Chondrocyte (in vitro differentiated cells): ENCODE measurements at regions not wholly inside any gene's neighbourhood (a gene's known extent, or its start where the extent isn't known, plus 50 kb on each side); places are given as distances from the start of the nearest gene placed in this dataset.

Experiments used
- DNase-seq: peaks from one replicate; pipeline ENCODE4 v3.0.0; 2021; ENCODE audit warnings: mixed read lengths, low spot score
- H3K27ac Mint-ChIP-seq: one replicate; pipeline ENCODE4 v1.8.0; 2021; ENCODE audit warnings: mild to moderate bottlenecking, moderate library complexity, mixed read lengths; ENCODE audit not compliant: unreplicated experiment
- H3K27me3 Mint-ChIP-seq: 2 replicates; pipeline ENCODE4 v1.8.0; 2021; ENCODE audit warnings: low read depth, mixed read lengths
- H3K36me3 Mint-ChIP-seq: 2 replicates; pipeline ENCODE4 v1.8.0; 2021; ENCODE audit warnings: low read depth, mixed read lengths
- H3K4me1 Mint-ChIP-seq: 2 replicates; pipeline ENCODE4 v1.8.0; 2021; ENCODE audit warnings: low read depth, mild to moderate bottlenecking, mixed read lengths
- H3K4me3 Mint-ChIP-seq: one replicate; pipeline ENCODE4 v1.8.0; 2021; ENCODE audit warnings: mild to moderate bottlenecking, moderate library complexity, mixed read lengths; ENCODE audit not compliant: unreplicated experiment
- H3K9me3 Mint-ChIP-seq: 2 replicates; pipeline ENCODE4 v1.8.0; 2021; ENCODE audit warnings: low read depth, mixed read lengths
- CTCF ChIP-seq: fragments of 200-600 bp; sonication (generic); IDR thresholded peaks from 2 replicates; pipeline ENCODE4 v1.5.0; 2021; ENCODE audit warnings: antibody characterized with exemption, mild to moderate bottlenecking, moderate library complexity

- H3K4me1 Mint-ChIP-seq: peaks cover 12% of the 10 kb centered on the region
- H3K27me3 Mint-ChIP-seq: no peaks in the 10 kb centered on the region
- peaks cover 4% of the 10 kb centered on the region for H3K9me3 Mint-ChIP-seq
- no peak for TF ChIP-seq CTCF
- no peak overlapping the region for H3K4me3 Mint-ChIP-seq
- no peaks in the 10 kb centered on the region for H3K36me3 Mint-ChIP-seq
- H3K27ac Mint-ChIP-seq: no peak overlapping the region
- DNase-seq: no peak
Measured at GRCh38 chr14:86013641-86014040, 483.7 kb downstream of the FLRT2 start.

GRCh38 chr14:86012461-86012860, 482.5 kb downstream of the FLRT2 start:
- Mint-ChIP-seq H3K27me3 (no peaks in the 10 kb centered on the region), H3K27ac (no peak overlapping the region), H3K4me3 (no peak overlapping the region), H3K4me1 (peaks cover 12% of the 10 kb centered on the region), H3K9me3 (no peaks in the 10 kb centered on the region), H3K36me3 (no peaks in the 10 kb centered on the region)
- no peak for TF ChIP-seq CTCF
- no peak for DNase-seq

GRCh38 chr14:86003998-86004397, 474.1 kb downstream of the FLRT2 start:
- no peaks in the 10 kb centered on the region for H3K36me3 Mint-ChIP-seq
- no peaks in the 10 kb centered on the region for H3K4me1 Mint-ChIP-seq
- H3K27ac Mint-ChIP-seq: no peak overlapping the region
- no peak for TF ChIP-seq CTCF
- no peaks in the 10 kb centered on the region for H3K9me3 Mint-ChIP-seq
- H3K4me3 Mint-ChIP-seq: no peak overlapping the region
- peaks cover 3% of the 10 kb centered on the region for H3K27me3 Mint-ChIP-seq
- DNase-seq: no peak

GRCh38 chr14:85996551-85996950, 466.6 kb downstream of the FLRT2 start:
- H3K27me3 Mint-ChIP-seq: no peaks in the 10 kb centered on the region
- H3K27ac Mint-ChIP-seq: no peak overlapping the region
- no peak for DNase-seq
- H3K36me3 Mint-ChIP-seq: no peaks in the 10 kb centered on the region
- H3K9me3 Mint-ChIP-seq: no peaks in the 10 kb centered on the region
- no peak overlapping the region for H3K4me3 Mint-ChIP-seq
- H3K4me1 Mint-ChIP-seq: no peaks in the 10 kb centered on the region
- no peak for TF ChIP-seq CTCF

- Mint-ChIP-seq H3K27me3 (peaks cover 3% of the 10 kb centered on the region), H3K4me1 (no peaks in the 10 kb centered on the region), H3K9me3 (no peaks in the 10 kb centered on the region), H3K36me3 (no peaks in the 10 kb centered on the region), H3K27ac (no peak overlapping the region), H3K4me3 (no peak overlapping the region)
- no peak for DNase-seq
- no peak for TF ChIP-seq CTCF
Measured at GRCh38 chr14:85991156-85991555, 461.2 kb downstream of the FLRT2 start.
